ENCODE measurements at regions not wholly inside any gene's neighbourhood (a gene's known extent, or its start where the extent isn't known, plus 50 kb on each side); places are given as distances from the start of the nearest gene placed in this dataset.

DNA sequence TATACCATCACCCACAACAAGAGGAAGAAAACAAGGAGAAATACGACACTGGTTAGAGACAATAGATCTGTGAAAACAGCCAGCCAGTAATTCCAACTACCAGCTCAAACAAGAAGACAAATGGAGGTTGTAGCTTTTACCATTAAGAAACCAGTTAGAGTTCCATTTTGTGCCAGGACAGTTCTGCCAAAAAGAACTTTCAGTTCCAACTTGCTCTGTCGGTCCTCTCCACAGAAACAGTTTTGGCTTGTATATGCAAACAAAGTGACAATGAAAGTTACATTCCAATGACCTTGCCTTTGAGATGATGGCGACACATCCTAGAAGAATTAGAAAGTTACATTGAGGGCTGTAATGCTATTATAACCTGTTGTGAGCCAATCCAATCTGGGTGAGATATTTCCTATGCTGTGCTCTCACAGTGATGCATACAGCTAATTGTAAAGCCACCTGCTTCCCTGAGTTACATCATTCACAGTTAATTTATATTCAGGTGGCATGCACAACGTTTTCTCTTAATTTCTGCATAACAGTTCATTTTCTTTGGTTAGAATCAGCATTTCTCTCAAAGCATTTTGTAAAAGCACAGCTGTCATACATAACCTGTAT, 1378.4 kb upstream of the PIK3C3 start:
- TF ChIP-seq RAD21 (IDR thresholded peaks at IDR 0.05) (no peak), RXRA (IDR thresholded peaks at IDR 0.05) (no peak), SP1 (IDR thresholded peaks at IDR 0.05) (no peak)
- TF ChIP-seq, protein P1, sequence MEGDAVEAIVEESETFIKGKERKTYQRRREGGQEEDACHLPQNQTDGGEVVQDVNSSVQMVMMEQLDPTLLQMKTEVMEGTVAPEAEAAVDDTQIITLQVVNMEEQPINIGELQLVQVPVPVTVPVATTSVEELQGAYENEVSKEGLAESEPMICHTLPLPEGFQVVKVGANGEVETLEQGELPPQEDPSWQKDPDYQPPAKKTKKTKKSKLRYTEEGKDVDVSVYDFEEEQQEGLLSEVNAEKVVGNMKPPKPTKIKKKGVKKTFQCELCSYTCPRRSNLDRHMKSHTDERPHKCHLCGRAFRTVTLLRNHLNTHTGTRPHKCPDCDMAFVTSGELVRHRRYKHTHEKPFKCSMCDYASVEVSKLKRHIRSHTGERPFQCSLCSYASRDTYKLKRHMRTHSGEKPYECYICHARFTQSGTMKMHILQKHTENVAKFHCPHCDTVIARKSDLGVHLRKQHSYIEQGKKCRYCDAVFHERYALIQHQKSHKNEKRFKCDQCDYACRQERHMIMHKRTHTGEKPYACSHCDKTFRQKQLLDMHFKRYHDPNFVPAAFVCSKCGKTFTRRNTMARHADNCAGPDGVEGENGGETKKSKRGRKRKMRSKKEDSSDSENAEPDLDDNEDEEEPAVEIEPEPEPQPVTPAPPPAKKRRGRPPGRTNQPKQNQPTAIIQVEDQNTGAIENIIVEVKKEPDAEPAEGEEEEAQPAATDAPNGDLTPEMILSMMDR (IDR thresholded peaks at IDR 0.05; ENCODE audit: low read depth, low read length, missing input control) = no peak

Measured in liver (tissue), 3 donors.